ENCODE measurements at regions not wholly inside any gene's neighbourhood (a gene's known extent, or its start where the extent isn't known, plus 50 kb on each side); places are given as distances from the start of the nearest gene placed in this dataset.

DNA sequence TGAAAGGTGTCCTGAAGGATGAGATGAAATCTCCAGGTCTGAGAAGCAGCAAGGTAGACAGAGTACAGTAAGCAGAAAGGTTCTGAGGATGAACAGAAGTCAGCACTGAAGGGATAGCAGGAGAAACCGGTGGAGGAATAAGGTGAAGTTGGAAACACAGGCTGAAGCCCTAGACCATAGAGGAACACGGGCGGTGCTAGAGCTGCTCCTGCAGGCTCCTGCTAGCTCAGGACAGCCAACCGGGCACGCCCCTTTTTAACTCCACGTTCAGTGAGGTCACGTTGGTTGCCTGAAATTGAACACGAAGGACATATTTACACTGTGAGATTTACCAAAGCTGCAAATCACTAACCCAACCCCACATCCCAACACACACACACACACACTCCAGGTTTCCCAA lies 1886.4 kb upstream of the AGA start:
- ATAC-seq (no peak), DNase-seq (no peak)
- H3K36me3 ChIP-seq: no peaks in the 10 kb centered on the region
- H3K27me3 ChIP-seq: no peaks in the 10 kb centered on the region
- no peaks in the 10 kb centered on the region for H3K4me1 ChIP-seq
- no peak overlapping the region for H3K4me3 ChIP-seq
- intact Hi-C loops (cut with DNase I): no loop called here
- no peak overlapping the region for H3K27ac ChIP-seq
- H3K9me3 ChIP-seq: no peaks in the 10 kb centered on the region
- TF ChIP-seq, protein P1, sequence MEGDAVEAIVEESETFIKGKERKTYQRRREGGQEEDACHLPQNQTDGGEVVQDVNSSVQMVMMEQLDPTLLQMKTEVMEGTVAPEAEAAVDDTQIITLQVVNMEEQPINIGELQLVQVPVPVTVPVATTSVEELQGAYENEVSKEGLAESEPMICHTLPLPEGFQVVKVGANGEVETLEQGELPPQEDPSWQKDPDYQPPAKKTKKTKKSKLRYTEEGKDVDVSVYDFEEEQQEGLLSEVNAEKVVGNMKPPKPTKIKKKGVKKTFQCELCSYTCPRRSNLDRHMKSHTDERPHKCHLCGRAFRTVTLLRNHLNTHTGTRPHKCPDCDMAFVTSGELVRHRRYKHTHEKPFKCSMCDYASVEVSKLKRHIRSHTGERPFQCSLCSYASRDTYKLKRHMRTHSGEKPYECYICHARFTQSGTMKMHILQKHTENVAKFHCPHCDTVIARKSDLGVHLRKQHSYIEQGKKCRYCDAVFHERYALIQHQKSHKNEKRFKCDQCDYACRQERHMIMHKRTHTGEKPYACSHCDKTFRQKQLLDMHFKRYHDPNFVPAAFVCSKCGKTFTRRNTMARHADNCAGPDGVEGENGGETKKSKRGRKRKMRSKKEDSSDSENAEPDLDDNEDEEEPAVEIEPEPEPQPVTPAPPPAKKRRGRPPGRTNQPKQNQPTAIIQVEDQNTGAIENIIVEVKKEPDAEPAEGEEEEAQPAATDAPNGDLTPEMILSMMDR (IDR thresholded peaks at IDR 0.05): no peak

DNA sequence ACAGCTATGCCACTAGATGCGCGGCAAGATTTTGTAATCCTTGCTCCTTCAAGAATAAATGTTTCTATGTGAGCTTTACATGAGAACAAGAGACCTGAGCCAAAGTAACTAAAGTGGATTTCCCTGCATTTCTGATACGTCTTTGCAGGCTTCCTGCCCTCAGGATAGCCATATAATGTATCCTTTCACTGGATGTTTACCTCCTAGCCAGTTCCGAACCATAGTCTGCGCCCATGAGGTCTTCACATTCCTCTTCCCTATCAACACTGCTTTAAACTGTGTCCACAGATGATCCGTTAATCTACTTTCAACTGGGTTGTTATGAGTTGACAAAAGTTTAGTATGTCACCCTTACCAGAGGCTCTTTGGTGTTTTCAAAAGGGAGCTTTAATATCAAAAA lies 1889.1 kb upstream of the AGA start:
- no peak overlapping the region for H3K27ac ChIP-seq
- TF ChIP-seq, protein P1 (IDR thresholded peaks at IDR 0.05): no peak
- intact Hi-C loops (cut with DNase I): no loop called here
- no peak for DNase-seq
- no peak for ATAC-seq
- H3K4me1 ChIP-seq: no peaks in the 10 kb centered on the region
- no peaks in the 10 kb centered on the region for H3K36me3 ChIP-seq
- H3K27me3 ChIP-seq: no peaks in the 10 kb centered on the region
- no peak overlapping the region for H3K4me3 ChIP-seq
- H3K9me3 ChIP-seq: no peaks in the 10 kb centered on the region

DNA sequence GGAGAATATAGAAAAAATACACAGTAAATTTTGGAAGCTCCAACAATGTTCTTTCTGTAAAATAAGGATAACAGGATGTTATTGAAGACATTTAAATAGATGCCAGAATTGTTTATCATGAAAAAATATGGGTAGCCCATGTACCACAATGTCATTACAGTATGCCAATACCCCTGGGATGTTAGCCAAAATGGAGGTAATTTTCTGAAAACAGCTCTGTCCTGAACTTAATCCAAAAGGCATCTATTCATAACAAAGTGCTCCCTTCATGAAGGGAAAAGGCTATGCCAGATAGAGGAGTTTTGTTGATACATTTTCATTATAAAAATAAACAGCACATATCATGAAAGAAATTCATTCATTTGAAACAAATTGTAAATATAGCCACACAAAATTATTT lies 1902.6 kb upstream of the AGA start:
- ATAC-seq (no peak), DNase-seq (no peak)
- intact Hi-C loops (cut with DNase I): no loop called here

GRCh38 chr4:179352221-179352620 lies 1910.0 kb upstream of the AGA start:
- no peaks in the 10 kb centered on the region for H3K4me1 ChIP-seq
- no peaks in the 10 kb centered on the region for H3K36me3 ChIP-seq
- H3K4me3 ChIP-seq: no peak overlapping the region
- intact Hi-C loops (cut with DNase I): no loop called here
- TF ChIP-seq, protein P1 (IDR thresholded peaks at IDR 0.05): no peak
- H3K27ac ChIP-seq: no peak overlapping the region
- DNase-seq (no peak), ATAC-seq (no peak)
- no peaks in the 10 kb centered on the region for H3K27me3 ChIP-seq
- peaks cover 0 to 4% of the 10 kb centered on the region in 2 donors for H3K9me3 ChIP-seq

More for the DNA sequence above, 1902.6 kb upstream of the AGA start:
- Histone ChIP-seq H3K27ac (no peak overlapping the region), H3K9me3 (peaks cover 0 to 3% of the 10 kb centered on the region in 2 donors), H3K27me3 (no peaks in the 10 kb centered on the region), H3K36me3 (no peaks in the 10 kb centered on the region), H3K4me1 (no peaks in the 10 kb centered on the region), H3K4me3 (no peak overlapping the region)
- TF ChIP-seq, protein P1 (IDR thresholded peaks at IDR 0.05): no peak

- Histone ChIP-seq H3K4me1 (no peaks in the 10 kb centered on the region), H3K27me3 (no peaks in the 10 kb centered on the region), H3K27ac (no peak overlapping the region), H3K9me3 (peaks cover 0 to 4% of the 10 kb centered on the region in 2 donors), H3K36me3 (no peaks in the 10 kb centered on the region), H3K4me3 (no peak overlapping the region)
- ATAC-seq: no peak
- intact Hi-C loops (cut with DNase I): no loop called here
- DNase-seq: no peak
- TF ChIP-seq, protein P1 (IDR thresholded peaks at IDR 0.05): no peak
Measured at GRCh38 chr4:179353786-179354185, 1911.5 kb upstream of the AGA start.
